GM12875 (cell line): ENCODE measurements at regions not wholly inside any gene's neighbourhood (a gene's known extent, or its start where the extent isn't known, plus 50 kb on each side); places are given as distances from the start of the nearest gene placed in this dataset.

Experiments
- H3K4me3 ChIP-seq: one replicate; pipeline ENCODE4 v1.5.1; 2011; ENCODE audit warnings: low read depth, low read length, control low read depth
- CTCF ChIP-seq: IDR thresholded peaks from 2 replicates; pipeline ENCODE4 v1.5.1; 2011; ENCODE audit warnings: low read depth, mild to moderate bottlenecking, control low read depth, inconsistent platforms, low read length, moderate library complexity, borderline replicate concordance; ENCODE audit not compliant: insufficient read depth

DNA sequence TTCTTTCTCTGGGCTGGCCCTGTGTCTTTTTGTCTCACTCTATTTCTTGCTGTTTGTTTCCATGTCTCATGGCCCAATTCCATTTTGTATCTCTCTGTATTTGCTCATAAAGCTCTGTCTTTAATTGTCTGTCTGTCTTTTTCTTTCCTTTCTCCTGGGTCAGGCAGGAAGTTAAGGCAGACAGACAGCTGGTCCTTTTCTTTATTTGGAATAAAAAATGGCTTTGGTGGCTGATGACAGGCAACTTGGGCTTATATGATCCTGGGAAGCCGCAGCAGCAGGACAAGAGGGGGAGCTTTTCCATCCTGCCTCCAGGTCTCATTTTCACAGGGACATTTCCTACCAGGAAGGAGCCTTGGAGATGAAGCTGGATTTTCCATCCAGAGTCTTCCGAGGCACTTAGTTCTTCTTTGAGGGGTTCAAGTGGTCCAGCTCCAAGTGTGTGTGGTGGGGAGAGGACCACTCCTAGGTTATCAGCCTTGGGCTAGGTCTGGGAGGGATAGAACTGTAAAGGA, 138.7 kb downstream of the TDRD15 start:
- no peak for TF ChIP-seq CTCF

DNA sequence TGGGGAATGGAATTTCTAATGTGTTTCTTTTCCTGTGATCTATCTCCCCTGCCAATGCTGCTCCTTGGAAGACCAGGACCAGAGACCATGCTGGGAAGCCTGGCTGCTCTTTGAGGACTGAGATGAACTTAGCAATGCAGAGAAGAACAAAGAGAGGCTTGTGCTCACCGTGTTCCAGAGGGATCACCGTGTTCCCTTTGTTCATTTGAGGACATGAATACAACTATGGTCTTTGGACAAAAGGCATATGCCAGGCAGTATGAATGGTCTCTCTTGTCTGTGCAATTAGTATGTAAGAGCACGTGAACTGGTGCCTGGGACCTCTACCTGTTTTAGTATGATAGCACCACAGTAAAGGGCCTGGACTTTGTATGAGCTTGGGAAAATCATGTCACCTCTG, 139.9 kb downstream of the TDRD15 start:
- no peak for TF ChIP-seq CTCF
- no peak overlapping the region for H3K4me3 ChIP-seq

More for the DNA sequence above, 138.7 kb downstream of the TDRD15 start:
- H3K4me3 ChIP-seq, result no peak overlapping the region

GRCh38 chr2:21265752-21266151, 142.0 kb downstream of the TDRD15 start:
- no peak for TF ChIP-seq CTCF
- no peak overlapping the region for H3K4me3 ChIP-seq

DNA sequence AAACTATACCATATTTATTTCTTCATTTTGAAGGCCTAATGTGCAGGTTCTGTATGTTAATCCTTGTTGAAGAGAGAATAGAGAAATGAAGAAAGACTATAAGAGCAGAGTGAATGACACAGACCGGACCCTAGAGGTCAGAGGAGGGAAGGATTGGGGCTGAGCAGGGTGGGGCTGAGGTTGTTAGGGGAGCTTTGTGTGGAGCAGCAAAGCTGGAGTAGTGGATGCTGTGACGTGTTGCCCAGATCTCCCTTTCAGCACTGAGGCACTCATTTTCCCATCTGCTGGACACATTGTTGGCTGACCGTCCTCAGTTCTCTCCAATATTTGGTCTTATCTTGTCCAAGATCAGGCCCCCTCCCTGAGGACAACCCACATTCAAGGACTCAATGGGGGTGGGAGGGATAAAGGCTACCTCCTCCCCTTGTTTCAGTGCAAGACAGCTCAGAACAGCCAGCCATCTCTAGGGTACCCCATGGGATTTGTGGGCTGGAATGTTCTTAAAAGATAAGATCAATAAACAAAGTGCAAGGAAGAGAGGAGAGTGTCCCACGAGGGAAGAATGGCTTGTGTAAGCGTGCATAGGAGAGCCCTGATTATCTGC, 143.6 kb downstream of the TDRD15 start:
- no peak for TF ChIP-seq CTCF
- no peak overlapping the region for H3K4me3 ChIP-seq

DNA sequence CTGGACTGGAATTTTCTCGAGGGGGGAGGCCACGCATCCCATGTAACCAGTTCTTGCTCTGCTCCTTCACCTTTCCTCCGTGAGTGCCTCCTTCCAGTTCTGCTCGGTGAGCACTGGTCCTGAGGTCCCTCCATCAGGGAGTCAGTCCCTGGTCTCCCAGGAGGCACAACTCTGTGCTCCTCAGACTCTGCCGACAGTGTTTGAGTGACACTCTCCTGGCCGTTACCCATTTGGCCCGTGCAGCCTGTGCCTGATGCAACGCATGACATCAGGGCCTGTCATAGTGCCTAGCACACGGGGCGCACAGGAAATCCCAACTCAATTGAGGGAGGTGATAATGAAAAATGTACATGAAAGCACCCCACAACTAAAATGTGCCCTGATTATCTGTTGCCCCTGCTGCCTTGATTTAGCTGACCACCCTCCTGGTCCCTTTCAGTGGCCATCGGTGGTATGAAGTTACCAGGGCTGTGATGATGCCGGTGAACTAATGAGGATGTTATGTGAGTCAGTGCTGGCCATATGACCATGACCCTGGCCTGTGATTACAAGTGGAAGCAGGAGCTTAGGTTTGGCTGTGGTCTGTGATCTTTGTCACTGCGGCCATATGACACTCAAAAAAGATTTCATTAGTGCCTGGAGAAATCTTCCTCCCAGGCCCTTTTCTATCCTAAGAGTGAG, 144.6 kb downstream of the TDRD15 start:
- H3K4me3 ChIP-seq, result no peak overlapping the region
- no peak for TF ChIP-seq CTCF

GRCh38 chr2:21268878-21269224, 145.1 kb downstream of the TDRD15 start:
- TF ChIP-seq CTCF, result no peak

GRCh38 chr2:21269382-21269781, 145.6 kb downstream of the TDRD15 start:
- no peak overlapping the region for H3K4me3 ChIP-seq
- TF ChIP-seq CTCF, result no peak

More at GRCh38 chr2:21268878-21269224, 145.1 kb downstream of the TDRD15 start:
- no peak overlapping the region for H3K4me3 ChIP-seq
